ENCODE measurements at regions not wholly inside any gene's neighbourhood (a gene's known extent, or its start where the extent isn't known, plus 50 kb on each side); places are given as distances from the start of the nearest gene placed in this dataset.
"Not testable (repeated sequence)": the region's sequence is repeated elsewhere in the genome, so short reads cannot be mapped to it uniquely, and the experiment has no call there.

DNA sequence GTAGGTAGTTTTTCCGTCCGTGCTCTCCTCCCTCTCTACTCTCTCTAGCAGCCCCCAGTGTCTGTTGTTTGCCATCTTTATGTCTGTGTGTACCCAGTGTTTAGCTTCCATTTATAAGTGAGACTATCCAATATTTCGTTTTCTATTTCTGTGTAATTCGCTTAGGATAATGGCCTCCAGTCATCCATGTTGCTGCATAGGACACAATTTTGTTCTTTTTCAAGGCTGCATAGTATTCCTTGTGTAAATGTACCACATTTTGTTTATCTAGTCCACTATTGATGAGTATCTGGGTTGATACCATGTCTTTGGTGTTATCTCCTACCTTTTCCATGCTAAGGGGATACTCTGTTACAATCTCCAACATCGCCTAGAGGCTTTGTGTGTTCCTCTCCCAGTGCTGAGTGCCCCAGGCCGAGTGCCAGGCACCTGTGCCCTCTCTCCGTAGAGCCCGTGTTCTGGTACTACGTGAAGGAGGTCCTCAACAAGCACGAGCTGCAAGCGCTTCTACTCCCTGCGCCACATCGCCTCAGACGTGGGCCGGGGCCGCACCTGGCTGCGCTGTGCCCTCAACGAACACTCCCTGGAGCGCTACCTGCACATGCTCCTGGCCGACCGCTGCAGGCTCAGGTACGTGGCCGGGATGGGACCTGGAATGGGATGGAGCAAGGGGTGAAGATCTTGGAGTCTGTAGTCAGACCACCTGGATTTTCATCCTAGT lies 51.0 kb downstream of the NPIPB11 start:
- WGBS, 2 donors = 95 to 97% methylated on average over 5 to 22 of the region's 23 CpGs
- DNase-seq (peak in 1 of 2 donors; percentile 82), ATAC-seq (ENCODE audit: low FRiP score in 2 of 2) (peak in 1 of 2 donors; percentile 17)
- not testable (repeated sequence) for H3K4me3 ChIP-seq, H3K27me3 ChIP-seq, H3K4me1 ChIP-seq, H3K9me3 ChIP-seq, H3K27ac ChIP-seq, H3K36me3 ChIP-seq

DNA sequence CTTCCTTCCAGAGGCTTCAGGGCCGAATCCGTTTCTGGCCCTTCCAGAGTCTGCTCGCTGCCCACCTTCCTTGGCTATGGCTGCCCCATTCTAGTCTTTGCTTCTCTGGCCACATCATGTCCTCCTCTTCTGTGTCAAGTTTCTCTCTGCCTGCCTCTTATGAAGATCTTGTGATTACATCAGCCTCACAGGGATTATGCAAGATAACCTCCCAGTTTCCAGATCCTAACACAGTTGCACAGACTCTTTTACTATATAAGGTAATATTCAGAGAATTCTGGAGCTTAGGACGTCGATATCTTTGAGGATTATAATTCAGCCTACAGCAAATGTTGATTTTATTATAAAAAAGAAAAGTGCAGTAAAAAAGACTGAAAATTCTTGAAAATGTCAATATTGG lies 52.1 kb downstream of the NPIPB11 start:
- not testable (repeated sequence) for DNase-seq, H3K9me3 ChIP-seq, H3K27me3 ChIP-seq, H3K27ac ChIP-seq, H3K4me1 ChIP-seq, H3K36me3 ChIP-seq, H3K4me3 ChIP-seq
- ATAC-seq (ENCODE audit: low FRiP score in 2 of 2) = peak in 1 of 2 donors; percentile 88
- WGBS, 2 donors = 42 to 53% methylated on average over 2 of the region's 5 CpGs

DNA sequence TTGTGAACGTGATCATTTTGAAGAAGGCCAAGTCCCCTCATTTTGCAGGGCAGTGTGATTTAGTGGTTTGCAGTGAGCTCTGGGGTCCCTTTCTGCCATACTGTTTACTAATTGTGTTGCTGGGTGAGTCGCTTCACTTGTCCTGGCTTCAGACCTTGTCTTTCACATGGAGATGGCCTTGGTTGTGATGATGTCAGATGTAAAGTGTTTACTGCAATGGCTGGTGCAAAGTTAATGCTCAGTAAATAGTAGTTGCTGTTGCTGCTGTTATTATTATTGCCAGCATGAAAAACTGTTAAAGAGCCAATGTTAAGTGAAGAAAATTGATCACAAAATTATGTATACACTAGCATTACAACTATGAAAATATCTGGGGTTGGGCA lies 53.9 kb downstream of the NPIPB11 start:
- not testable (repeated sequence) for ATAC-seq (ENCODE audit: low FRiP score in 2 of 2); DNase-seq
- 88 to 100% methylated on average over 1 to 2 of the region's 2 CpGs for WGBS, 2 donors

DNA sequence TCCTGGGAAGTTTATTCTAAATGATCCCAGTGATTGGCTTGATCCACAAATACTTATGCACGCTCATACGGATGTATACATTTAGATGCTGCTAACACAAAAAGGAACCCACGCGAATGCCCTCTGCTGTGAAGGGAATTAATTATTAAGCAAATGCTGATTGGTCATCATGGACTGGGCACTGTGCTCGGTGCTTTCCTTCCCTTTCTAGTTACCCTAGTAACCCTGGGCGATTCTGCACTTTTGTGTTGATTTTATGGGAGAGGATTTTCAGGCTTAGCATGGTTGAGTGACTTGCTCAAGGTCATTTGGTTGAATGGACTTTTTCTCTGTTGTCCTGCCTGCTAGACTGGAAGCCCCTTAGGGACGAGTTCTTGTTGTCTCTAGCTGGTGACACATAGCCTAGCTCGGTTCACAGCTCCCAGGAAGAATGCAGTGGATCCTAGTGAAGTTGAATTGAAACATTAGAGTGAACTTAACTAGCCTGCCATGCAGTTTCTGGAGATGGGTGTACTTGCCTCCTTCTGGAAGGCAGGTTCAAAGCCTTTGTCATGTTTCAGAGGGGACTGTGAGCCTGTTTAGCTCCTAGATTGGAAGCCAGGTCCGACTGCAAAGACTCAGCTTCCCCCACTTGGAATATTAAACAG lies 54.4 kb downstream of the NPIPB11 start:
- H3K27me3 ChIP-seq; H3K4me1 ChIP-seq; H3K27ac ChIP-seq; H3K9me3 ChIP-seq; ATAC-seq (ENCODE audit: low FRiP score in 2 of 2); DNase-seq; H3K4me3 ChIP-seq; H3K36me3 ChIP-seq: not testable (repeated sequence)
- WGBS, 2 donors = 77 to 85% methylated on average over 4 to 8 of the region's 9 CpGs

More for the DNA sequence above, 53.9 kb downstream of the NPIPB11 start:
- not testable (repeated sequence) for H3K27me3 ChIP-seq, H3K9me3 ChIP-seq, H3K4me1 ChIP-seq, H3K27ac ChIP-seq, H3K4me3 ChIP-seq, H3K36me3 ChIP-seq

DNA sequence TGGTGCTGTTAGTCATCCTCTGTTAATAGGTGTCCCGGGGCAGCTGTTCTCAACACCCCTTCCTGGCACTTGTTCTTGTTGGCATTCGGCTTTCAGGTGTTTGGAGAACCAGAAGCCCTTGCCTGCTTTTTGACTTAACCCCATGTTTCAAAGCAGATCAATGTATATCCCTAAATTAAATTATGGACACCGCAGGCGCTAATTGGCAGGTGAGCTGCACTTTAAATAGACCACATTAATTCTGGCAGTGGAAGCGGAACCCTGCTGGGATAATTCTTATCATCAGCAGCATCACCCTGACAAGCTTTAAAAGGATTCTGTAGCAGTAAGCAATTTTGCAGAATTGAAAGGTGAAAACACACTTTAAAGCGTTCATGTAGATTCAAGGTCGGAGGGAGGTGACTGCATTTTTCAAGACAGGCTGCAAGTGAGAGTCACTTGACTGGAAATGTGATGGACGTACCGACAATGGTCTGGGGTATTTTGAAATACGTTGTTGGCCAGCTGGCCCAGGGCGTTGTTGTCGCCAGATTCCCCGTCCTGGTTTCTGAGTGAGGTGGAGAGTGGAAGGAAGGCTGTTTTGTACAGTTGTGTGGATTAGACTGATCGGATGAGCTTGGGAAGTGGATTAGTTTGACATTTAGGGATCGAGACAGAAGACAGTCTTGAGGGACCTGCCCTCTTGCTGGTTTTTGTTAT lies 55.1 kb downstream of the NPIPB11 start:
- DNase-seq; H3K27ac ChIP-seq; H3K9me3 ChIP-seq; H3K4me3 ChIP-seq; H3K36me3 ChIP-seq; H3K27me3 ChIP-seq; ATAC-seq (ENCODE audit: low FRiP score in 2 of 2); H3K4me1 ChIP-seq: not testable (repeated sequence)
- 76 to 85% methylated on average over 11 to 13 of the region's 15 CpGs for WGBS, 2 donors

DNA sequence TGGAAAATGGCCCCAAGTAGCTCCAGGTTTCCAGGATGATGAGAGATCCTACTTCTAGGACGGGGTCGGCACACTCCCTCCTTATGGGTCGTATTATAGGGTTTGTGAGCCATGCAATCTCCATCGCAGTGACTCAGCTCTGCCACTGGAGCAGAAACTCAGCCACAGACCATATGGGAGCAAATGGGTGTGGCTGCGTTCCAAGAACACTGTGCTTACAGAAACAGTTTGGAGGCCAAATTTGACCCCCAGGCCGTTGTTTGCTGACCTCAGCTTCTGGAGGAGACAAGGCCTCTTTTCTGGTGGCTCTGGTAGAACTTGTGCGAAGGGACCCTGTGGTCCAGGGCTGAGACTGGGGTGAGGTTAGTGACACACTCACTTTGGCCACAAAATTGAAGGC lies 56.5 kb downstream of the NPIPB11 start:
- not testable (repeated sequence) for H3K4me1 ChIP-seq, H3K27me3 ChIP-seq, H3K9me3 ChIP-seq, H3K27ac ChIP-seq, H3K4me3 ChIP-seq, H3K36me3 ChIP-seq
- TF ChIP-seq, protein P1, sequence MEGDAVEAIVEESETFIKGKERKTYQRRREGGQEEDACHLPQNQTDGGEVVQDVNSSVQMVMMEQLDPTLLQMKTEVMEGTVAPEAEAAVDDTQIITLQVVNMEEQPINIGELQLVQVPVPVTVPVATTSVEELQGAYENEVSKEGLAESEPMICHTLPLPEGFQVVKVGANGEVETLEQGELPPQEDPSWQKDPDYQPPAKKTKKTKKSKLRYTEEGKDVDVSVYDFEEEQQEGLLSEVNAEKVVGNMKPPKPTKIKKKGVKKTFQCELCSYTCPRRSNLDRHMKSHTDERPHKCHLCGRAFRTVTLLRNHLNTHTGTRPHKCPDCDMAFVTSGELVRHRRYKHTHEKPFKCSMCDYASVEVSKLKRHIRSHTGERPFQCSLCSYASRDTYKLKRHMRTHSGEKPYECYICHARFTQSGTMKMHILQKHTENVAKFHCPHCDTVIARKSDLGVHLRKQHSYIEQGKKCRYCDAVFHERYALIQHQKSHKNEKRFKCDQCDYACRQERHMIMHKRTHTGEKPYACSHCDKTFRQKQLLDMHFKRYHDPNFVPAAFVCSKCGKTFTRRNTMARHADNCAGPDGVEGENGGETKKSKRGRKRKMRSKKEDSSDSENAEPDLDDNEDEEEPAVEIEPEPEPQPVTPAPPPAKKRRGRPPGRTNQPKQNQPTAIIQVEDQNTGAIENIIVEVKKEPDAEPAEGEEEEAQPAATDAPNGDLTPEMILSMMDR (IDR thresholded peaks at IDR 0.05) = peak in 1 of 6 experiments; percentile 9
- peak in 1 of 2 donors; percentile 40 for DNase-seq
- WGBS, 2 donors = 60 to 75% methylated on average over 5 to 6 of the region's 7 CpGs
- peak in 1 of 2 donors; percentile 75 for ATAC-seq (ENCODE audit: low FRiP score in 2 of 2)

DNA sequence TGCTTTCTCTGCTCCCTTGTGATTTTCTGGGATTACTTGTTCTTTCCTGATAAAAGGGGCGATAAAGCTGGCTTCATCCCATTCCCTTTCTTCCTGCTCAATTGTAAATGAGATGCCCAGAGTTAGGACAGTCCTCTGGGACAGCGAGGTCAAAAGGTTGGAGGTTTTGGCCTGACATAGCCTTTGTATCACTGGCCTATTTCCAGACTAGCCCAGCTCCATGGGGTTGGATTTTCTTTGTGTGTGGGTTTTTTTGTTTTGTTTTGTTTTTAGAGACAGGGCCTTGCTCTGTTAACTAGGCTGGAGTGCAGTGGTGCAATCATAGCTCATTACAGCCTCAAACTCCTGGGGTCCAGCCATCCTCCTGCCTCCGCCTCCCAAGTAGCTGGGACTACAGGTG lies 57.8 kb downstream of the NPIPB11 start:
- H3K4me1 ChIP-seq, H3K27me3 ChIP-seq, H3K36me3 ChIP-seq, H3K27ac ChIP-seq, DNase-seq, H3K9me3 ChIP-seq, H3K4me3 ChIP-seq: not testable (repeated sequence)
- ATAC-seq (ENCODE audit: low FRiP score in 2 of 2) = peak in 1 of 2 donors; percentile 49
- WGBS, 2 donors = 96 to 100% methylated on average over 2 to 3 of the region's 3 CpGs

DNA sequence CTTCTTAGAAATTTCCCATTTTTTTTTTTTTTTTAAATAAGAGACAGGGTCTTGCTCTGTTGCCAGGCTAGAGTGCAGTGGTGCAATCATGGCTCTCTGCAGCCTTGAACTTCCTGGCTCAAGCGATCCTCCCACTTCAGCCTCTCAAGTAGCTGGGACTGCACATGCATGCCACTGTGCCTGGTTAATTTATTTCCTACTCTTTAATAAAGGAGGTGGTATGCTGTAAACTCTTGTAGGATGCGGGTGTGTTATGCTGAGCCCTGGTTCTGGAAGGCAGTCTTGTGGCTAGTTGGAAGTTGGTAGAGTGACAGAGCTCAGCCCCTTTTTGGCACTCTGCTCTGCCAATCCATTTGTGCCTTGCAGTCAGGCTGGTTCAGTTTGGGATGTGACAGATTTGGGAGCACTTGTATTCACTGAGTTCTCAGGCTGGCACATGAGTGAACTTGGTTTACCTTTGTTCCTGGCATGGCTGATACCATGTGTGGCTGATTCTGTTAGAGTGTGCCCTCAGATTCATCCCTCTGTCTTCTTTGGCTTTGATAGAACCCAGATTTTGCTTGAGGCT lies 58.3 kb downstream of the NPIPB11 start:
- H3K27ac ChIP-seq; ATAC-seq (ENCODE audit: low FRiP score in 2 of 2); H3K27me3 ChIP-seq; H3K9me3 ChIP-seq; DNase-seq; H3K36me3 ChIP-seq; H3K4me3 ChIP-seq; H3K4me1 ChIP-seq: not testable (repeated sequence)
- no CpG with 5 or more reads among the region's 2 CpGs for WGBS, 2 donors

DNA sequence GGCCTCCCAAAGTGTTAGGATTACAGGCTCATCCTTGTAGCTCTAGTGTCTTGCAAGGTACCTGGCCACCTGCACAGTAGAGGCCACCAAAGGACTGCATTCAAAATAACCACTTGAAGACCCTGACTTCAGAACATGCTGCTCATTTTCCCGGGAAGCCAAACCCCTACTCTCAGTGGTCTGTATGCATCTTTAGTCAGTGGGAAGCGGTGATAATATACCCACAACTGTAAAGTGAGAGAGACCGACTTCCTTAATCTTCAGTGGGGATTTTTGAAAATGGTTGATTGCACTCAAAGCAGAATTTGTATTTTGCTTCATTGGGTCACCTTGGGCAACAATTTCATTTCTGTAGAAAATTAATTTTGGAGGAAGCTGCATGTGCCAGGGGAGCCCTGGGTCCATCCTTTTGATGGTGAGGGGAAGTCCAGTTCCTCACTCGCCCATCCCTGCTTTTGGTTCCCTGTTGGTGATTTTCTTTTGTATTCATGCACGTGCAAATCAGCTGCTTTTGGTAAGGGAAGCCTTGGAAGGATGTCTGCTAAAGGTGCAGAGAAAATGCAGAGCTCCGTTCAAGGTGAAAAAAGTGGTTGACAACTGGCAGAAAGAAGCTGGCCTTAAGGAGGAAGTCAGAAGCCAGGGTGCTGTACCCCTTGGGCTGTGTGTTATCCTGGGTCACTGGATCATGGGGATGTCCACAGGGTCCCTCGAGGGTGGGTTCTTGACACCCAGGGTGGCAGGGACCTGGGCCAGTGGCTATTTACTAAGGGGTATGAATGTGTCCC lies 59.5 kb downstream of the NPIPB11 start:
- DNase-seq; ATAC-seq (ENCODE audit: low FRiP score in 2 of 2); H3K36me3 ChIP-seq; H3K4me3 ChIP-seq; H3K27me3 ChIP-seq; H3K27ac ChIP-seq; H3K9me3 ChIP-seq; H3K4me1 ChIP-seq: not testable (repeated sequence)
- 73 to 94% methylated on average over 5 to 7 of the region's 7 CpGs for WGBS, 2 donors

DNA sequence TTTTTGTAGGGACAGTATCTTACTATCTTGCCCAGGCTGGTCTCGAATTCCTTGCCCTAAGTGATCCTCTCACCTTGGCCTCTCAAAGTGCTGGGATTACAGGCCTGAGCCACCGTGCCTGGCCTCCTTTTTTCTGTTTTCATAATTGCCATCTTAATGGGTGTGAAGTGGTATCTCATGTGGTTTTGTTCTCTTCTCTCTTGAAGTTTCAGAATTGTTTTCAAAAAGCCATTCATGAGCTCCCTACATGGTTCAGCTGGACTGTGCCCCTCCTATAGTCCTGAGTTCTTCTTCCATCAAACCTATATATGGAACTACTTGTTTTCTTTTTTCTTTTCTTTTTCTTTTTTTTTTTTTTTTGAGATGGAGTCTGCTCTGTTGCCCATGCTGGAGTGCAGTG lies 60.3 kb downstream of the NPIPB11 start:
- not testable (repeated sequence) for H3K9me3 ChIP-seq; ATAC-seq (ENCODE audit: low FRiP score in 2 of 2); DNase-seq; H3K4me3 ChIP-seq; H3K27me3 ChIP-seq; H3K27ac ChIP-seq; H3K36me3 ChIP-seq; H3K4me1 ChIP-seq
- 83 to 100% methylated on average over 1 to 2 of the region's 2 CpGs for WGBS, 2 donors

DNA sequence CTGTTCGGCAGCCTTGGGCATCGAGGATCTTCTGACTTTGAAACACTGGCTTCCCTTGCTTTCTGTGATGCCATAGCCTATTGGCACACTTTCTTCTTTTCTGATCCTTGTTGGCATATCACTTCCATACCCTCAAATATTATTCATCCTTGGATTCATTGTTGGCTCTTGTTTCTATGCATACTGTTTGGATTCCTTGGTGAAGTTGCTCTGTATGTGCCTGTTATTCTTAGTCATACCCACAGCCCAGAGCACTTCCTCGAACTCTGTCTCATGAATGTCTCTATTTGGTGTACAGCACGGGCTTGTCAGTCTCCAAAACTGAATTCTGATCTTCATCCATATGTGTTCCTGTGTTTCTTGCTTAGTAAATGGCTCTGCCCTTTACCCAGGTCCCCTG lies 63.6 kb downstream of the NPIPB11 start:
- not testable (repeated sequence) for H3K4me1 ChIP-seq, H3K4me3 ChIP-seq
- 85 to 87% methylated on average over 4 of the region's 4 CpGs for WGBS, 2 donors

More for the DNA sequence above, 63.6 kb downstream of the NPIPB11 start:
- H3K9me3 ChIP-seq, H3K27me3 ChIP-seq, H3K27ac ChIP-seq, DNase-seq, H3K36me3 ChIP-seq: not testable (repeated sequence)
- peak in 1 of 2 donors; percentile 16 for ATAC-seq (ENCODE audit: low FRiP score in 2 of 2)
